ENCODE measurements at regions not wholly inside any gene's neighbourhood (a gene's known extent, or its start where the extent isn't known, plus 50 kb on each side); places are given as distances from the start of the nearest gene placed in this dataset.

DNA sequence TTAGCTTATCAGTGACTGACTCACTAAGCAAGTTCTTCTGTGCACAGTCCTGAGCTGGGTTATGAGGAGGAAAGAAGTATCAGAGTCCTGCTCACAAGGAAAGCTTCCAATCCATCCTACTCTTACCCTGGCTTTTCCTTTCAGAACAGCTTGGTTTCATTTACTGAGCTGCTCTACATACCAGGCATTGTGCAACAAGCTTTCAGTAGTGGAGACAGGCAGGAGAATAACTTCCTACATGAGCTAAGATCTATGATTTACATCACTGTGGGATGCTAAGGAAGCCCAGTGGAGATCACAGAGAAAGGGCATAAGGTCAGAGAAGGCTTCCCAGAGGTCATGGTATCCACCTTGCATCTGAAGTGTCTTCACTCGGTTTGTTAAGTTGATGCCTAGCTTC is 144.5 kb downstream of the MAP3K7 start:
- ChIA-PET POLR2A (no interaction called here), CTCF (interaction anchor here (0.8 to 1.2 kb wide), 2 partner anchors 9 to 37 kb away, joined by 3 to 7 read pairs; no protein-coding TSS in a partner anchor)
- intact Hi-C loops (cut with micrococcal nuclease) = no loop called here
- BruUV-seq (replicated peaks) = no TSS peak
- Mint-ChIP-seq H3K27ac (ENCODE audit: low read depth, unreplicated experiment) (no peak overlapping the region), H3K36me3 (ENCODE audit: insufficient read depth, unreplicated experiment) (no peaks in the 10 kb centered on the region), H3K4me1 (ENCODE audit: insufficient read depth, unreplicated experiment) (no peaks in the 10 kb centered on the region), H3K4me3 (ENCODE audit: unreplicated experiment) (no peak overlapping the region), H3K9me3 (ENCODE audit: unreplicated experiment) (no peaks in the 10 kb centered on the region), H3K27me3 (ENCODE audit: insufficient read depth, unreplicated experiment) (no peaks in the 10 kb centered on the region)
- DNase-seq (ENCODE audit: unreplicated experiment) = no peak
- TF ChIP-seq, protein P1, sequence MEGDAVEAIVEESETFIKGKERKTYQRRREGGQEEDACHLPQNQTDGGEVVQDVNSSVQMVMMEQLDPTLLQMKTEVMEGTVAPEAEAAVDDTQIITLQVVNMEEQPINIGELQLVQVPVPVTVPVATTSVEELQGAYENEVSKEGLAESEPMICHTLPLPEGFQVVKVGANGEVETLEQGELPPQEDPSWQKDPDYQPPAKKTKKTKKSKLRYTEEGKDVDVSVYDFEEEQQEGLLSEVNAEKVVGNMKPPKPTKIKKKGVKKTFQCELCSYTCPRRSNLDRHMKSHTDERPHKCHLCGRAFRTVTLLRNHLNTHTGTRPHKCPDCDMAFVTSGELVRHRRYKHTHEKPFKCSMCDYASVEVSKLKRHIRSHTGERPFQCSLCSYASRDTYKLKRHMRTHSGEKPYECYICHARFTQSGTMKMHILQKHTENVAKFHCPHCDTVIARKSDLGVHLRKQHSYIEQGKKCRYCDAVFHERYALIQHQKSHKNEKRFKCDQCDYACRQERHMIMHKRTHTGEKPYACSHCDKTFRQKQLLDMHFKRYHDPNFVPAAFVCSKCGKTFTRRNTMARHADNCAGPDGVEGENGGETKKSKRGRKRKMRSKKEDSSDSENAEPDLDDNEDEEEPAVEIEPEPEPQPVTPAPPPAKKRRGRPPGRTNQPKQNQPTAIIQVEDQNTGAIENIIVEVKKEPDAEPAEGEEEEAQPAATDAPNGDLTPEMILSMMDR (IDR thresholded peaks at IDR 0.05; ENCODE audit: unreplicated experiment) = no peak

- no TSS peak for BruUV-seq (replicated peaks)
- Mint-ChIP-seq H3K27me3 (ENCODE audit: insufficient read depth, unreplicated experiment) (no peaks in the 10 kb centered on the region), H3K4me1 (ENCODE audit: insufficient read depth, unreplicated experiment) (no peaks in the 10 kb centered on the region), H3K4me3 (ENCODE audit: unreplicated experiment) (no peak overlapping the region), H3K27ac (ENCODE audit: low read depth, unreplicated experiment) (no peak overlapping the region), H3K36me3 (ENCODE audit: insufficient read depth, unreplicated experiment) (no peaks in the 10 kb centered on the region), H3K9me3 (ENCODE audit: unreplicated experiment) (no peaks in the 10 kb centered on the region)
- ChIA-PET POLR2A (interaction anchor here (1.3 kb wide), 1 partner anchor 17 kb away, joined by 5 read pairs; no protein-coding TSS in a partner anchor), CTCF (interaction anchor here (0.8 to 1.3 kb wide), 2 partner anchors 20 to 500 kb away, joined by 3 to 4 read pairs; no protein-coding TSS in a partner anchor)
- DNase-seq (ENCODE audit: unreplicated experiment) = no peak
- TF ChIP-seq, protein P1 (IDR thresholded peaks at IDR 0.05; ENCODE audit: unreplicated experiment) = no peak
- intact Hi-C loops (cut with micrococcal nuclease) = no loop called here
Observed at GRCh38 chr6:90440586-90441283, 144.1 kb upstream of the BACH2 start.

DNA sequence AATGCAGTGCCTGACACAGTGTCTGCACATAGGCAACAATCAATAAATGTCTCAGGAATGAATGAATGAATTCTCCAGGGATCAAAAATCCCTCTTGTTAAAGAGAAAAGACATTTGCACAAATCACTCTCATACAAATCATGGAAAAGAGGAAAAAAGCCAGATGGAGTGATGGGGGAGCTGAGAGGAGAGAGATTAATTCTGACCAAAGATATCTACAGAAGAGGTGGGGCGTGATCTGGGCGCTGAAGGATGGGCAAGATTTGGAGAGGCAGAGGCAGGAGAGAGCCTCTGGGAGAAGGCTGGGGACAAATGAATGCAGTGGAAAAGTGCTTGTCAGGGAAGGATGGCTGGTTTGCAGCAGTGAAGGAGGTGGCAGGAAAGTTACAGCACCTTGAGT is 142.9 kb upstream of the BACH2 start:
- Mint-ChIP-seq H3K4me1 (ENCODE audit: insufficient read depth, unreplicated experiment) (no peaks in the 10 kb centered on the region), H3K36me3 (ENCODE audit: insufficient read depth, unreplicated experiment) (no peaks in the 10 kb centered on the region), H3K4me3 (ENCODE audit: unreplicated experiment) (no peak overlapping the region), H3K9me3 (ENCODE audit: unreplicated experiment) (no peaks in the 10 kb centered on the region), H3K27me3 (ENCODE audit: insufficient read depth, unreplicated experiment) (no peaks in the 10 kb centered on the region), H3K27ac (ENCODE audit: low read depth, unreplicated experiment) (no peak overlapping the region)
- intact Hi-C loops (cut with micrococcal nuclease) = no loop called here
- TF ChIP-seq, protein P1 (IDR thresholded peaks at IDR 0.05; ENCODE audit: unreplicated experiment) = no peak
- BruUV-seq (replicated peaks) = no TSS peak
- CTCF ChIA-PET = no interaction called here
- POLR2A ChIA-PET = no interaction called here
- DNase-seq (ENCODE audit: unreplicated experiment) = no peak

DNA sequence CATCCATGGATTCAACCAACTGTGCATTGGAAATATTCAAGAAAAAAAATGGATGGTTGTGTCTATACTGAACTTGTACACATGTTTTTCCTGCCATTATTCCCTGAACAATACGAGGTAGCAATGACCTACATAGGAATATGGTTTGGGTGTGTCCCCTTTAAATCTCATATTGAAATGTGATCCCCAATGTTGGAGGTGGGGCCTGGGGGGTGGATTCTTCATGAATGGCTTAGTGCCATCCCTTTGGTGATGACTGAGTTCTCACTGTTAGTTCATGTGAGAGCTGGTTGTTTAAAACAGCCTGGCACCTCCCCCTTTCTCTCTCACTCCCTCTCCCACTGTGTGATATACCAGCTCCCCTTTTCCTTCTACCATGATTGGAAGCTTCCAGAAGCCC is 139.8 kb upstream of the BACH2 start:
- intact Hi-C loops (cut with micrococcal nuclease) = no loop called here
- Mint-ChIP-seq H3K36me3 (ENCODE audit: insufficient read depth, unreplicated experiment) (no peaks in the 10 kb centered on the region), H3K4me3 (ENCODE audit: unreplicated experiment) (no peak overlapping the region), H3K9me3 (ENCODE audit: unreplicated experiment) (peaks cover 5% of the 10 kb centered on the region), H3K27ac (ENCODE audit: low read depth, unreplicated experiment) (no peak overlapping the region), H3K27me3 (ENCODE audit: insufficient read depth, unreplicated experiment) (no peaks in the 10 kb centered on the region), H3K4me1 (ENCODE audit: insufficient read depth, unreplicated experiment) (no peaks in the 10 kb centered on the region)
- POLR2A ChIA-PET = interaction anchor here (0.6 to 1.5 kb wide), 2 partner anchors 33 to 51 kb away, joined by 3 read pairs; no protein-coding TSS in a partner anchor
- TF ChIP-seq, protein P1 (IDR thresholded peaks at IDR 0.05; ENCODE audit: unreplicated experiment) = no peak
- CTCF ChIA-PET = interaction anchor here (1.0 kb wide), 1 partner anchor 495 kb away, joined by 4 read pairs; no protein-coding TSS in a partner anchor
- DNase-seq (ENCODE audit: unreplicated experiment) = peak; percentile 41
- BruUV-seq (replicated peaks) = no TSS peak

Measured in MCF 10A (cell line).